Fibroblast of skin of abdomen (primary cell): ENCODE measurements at regions not wholly inside any gene's neighbourhood (a gene's known extent, or its start where the extent isn't known, plus 50 kb on each side); places are given as distances from the start of the nearest gene placed in this dataset.

Experiments
- DNase-seq: peaks from one replicate; pipeline ENCODE4 v3.0.0-alpha.2; 2013

GRCh38 chr6:30806581-30807183, 62.3 kb upstream of the IER3 start:
- DNase-seq: no peak

GRCh38 chr6:30804333-30804732, 60.0 kb upstream of the IER3 start:
- no peak for DNase-seq

DNA sequence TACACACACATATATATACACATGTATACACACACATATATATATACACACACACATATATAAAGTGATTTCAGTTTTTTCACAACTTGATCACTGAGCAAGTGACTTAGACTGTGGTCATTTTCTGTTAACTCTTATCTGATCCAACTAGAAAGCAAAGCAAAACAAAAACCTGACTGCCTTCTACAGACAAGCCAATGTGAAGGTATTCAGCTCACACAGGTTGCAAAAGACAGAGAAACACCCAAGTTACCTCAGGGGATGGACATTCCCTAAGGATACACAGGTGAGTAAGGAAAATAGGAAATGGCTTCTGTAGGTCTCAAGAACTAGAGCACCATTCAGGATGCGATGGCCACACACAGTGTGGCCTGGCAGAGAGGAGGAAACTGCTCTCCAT, 58.4 kb upstream of the IER3 start:
- DNase-seq: no peak

DNA sequence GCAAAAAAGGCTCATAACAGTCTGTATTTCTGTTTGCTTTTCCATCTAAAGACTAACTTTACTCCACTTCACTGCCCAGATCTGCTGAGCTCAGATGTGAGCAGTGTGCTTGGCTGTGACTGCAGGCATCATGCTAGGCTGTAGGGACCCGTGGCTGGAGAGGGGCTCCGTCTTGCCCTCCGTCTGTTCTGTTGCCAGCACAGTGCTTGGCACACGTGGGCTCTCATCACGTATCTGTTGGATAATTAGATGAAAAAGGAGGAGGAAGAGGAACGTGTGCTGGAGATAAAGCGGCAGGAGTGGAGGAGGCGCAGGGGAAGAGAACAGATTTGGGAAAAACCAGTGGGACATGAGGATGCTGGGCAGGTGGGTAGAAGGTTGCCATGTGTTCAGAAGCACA, 57.6 kb upstream of the IER3 start:
- DNase-seq: no peak

GRCh38 chr6:30800871-30801270, 56.5 kb upstream of the IER3 start:
- no peak for DNase-seq

- no peak for DNase-seq
Observed at GRCh38 chr6:30799210-30799609, 54.9 kb upstream of the IER3 start.

GRCh38 chr6:30798494-30798893, 54.1 kb upstream of the IER3 start:
- no peak for DNase-seq

GRCh38 chr6:30795549-30796293, 51.4 kb upstream of the IER3 start:
- no peak for DNase-seq
